Lower leg skin (tissue), 4 donors: ENCODE measurements at regions not wholly inside any gene's neighbourhood (a gene's known extent, or its start where the extent isn't known, plus 50 kb on each side); places are given as distances from the start of the nearest gene placed in this dataset.
"Not testable (repeated sequence)": the region's sequence is repeated elsewhere in the genome, so short reads cannot be mapped to it uniquely, and the experiment has no call there.

Source experiments
- DNase-seq, 2 donors: peaks; one replicate each; pipeline ENCODE4 v3.0.0-alpha.2; 2019; ENCODE audit warnings: low spot score in 2 of 2
- H3K4me3 ChIP-seq: fragments of 200-600 bp; sonication (generic); 2 replicates; pipeline ENCODE4 v1.5.1; 2017; ENCODE audit warnings: mild to moderate bottlenecking, low read depth; ENCODE audit not compliant: poor library complexity, severe bottlenecking
- POLR2A ChIP-seq, 2 donors: fragments of 450-650 bp; IDR thresholded peaks; one replicate each; pipeline ENCODE4 v1.6.1; 2016 to 2017; ENCODE audit warnings: antibody characterized with exemption in 2 of 2, mild to moderate bottlenecking in 1 of 2, moderate library complexity in 1 of 2
- WGBS, 2 donors: methylation state at CpG; one replicate each; pipeline ENCODE4 v1.1.5; 2018; 5-methylcytosine and 5-hydroxymethylcytosine counted together
- intact Hi-C: fragments of 100-400 bp; cut with DNase I; formaldehyde crosslinking; loops from one replicate; pipeline ENCODE4 v1.15.0; 2023; ENCODE audit warnings: low total_unique reads
- TF ChIP-seq, protein P1 (sequence below), 3 donors: fragments of 450-650 bp; IDR thresholded peaks; one replicate each; pipeline ENCODE4 v1.5.1; 2016; ENCODE audit warnings: antibody characterized with exemption in 3 of 3, mild to moderate bottlenecking in 3 of 3, moderate library complexity in 2 of 3

DNA sequence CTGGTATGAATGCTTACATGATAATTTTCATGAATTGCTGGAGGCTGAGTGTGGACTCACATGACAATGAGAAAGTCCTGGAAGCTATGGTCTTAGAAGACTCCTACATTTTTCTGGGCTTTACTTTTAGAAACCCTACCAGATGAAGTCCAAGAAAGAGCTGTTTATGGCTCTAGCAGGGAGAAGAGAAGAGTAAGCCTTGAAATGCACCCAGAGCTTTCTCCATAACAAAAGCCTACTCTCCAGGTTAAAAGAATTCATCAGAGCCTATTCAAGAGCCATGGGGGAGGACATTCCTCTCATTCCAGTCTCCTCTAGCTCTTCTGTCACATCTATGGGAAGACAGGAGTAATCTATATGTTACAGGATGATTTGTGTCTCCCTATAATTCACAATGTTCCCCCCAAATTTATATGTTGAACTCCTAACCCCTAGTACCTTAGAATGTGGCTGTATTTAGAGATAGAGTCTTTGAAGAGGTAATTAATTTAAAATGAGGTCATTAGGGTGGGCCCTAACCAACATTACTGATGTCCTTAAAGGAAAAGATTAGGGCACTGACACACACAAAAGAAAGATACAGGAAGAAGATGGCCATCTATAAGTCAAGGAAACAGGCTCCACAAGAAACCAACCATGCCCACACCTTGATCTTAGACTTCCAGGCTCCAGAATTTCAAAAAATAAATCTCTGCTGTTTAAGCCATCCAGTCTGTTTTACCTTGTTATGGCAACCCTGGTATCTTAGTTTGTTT, 193.8 kb upstream of the PTER start:
- intact Hi-C loops: no loop called here
- no peak for DNase-seq
- H3K4me3 ChIP-seq: no peak overlapping the region
- TF ChIP-seq POLR2A (IDR thresholded peaks at IDR 0.05): no peak
- TF ChIP-seq, protein P1, sequence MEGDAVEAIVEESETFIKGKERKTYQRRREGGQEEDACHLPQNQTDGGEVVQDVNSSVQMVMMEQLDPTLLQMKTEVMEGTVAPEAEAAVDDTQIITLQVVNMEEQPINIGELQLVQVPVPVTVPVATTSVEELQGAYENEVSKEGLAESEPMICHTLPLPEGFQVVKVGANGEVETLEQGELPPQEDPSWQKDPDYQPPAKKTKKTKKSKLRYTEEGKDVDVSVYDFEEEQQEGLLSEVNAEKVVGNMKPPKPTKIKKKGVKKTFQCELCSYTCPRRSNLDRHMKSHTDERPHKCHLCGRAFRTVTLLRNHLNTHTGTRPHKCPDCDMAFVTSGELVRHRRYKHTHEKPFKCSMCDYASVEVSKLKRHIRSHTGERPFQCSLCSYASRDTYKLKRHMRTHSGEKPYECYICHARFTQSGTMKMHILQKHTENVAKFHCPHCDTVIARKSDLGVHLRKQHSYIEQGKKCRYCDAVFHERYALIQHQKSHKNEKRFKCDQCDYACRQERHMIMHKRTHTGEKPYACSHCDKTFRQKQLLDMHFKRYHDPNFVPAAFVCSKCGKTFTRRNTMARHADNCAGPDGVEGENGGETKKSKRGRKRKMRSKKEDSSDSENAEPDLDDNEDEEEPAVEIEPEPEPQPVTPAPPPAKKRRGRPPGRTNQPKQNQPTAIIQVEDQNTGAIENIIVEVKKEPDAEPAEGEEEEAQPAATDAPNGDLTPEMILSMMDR (IDR thresholded peaks at IDR 0.05): no peak

- 80 to 85% methylated on average over 7 of the region's 7 CpGs for WGBS, 2 donors
- intact Hi-C loops, H3K4me3 ChIP-seq, DNase-seq: not testable (repeated sequence)
Observed at GRCh38 chr10:16250136-16250535, 186.7 kb upstream of the PTER start.

DNA sequence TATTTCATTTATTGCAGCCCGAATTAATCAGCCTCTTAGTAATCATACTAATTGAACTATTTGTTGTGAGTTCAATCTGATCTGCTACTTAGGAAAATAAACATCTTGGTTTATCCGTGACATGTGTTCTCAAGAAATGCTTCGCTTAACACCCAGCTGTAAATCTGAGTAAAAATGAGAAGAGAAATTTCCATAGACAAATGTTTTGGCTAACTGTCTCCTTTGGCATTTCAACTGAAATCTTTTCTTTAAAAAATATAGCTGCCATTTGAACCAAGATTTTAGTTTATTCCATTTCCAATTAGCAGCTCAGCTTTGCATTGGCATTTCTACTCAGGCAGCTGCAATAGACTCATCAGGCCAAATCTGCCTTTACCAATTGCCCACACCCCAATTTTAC, 180.5 kb upstream of the PTER start:
- TF ChIP-seq, protein P1 (IDR thresholded peaks at IDR 0.05): no peak
- no peak for TF ChIP-seq POLR2A (IDR thresholded peaks at IDR 0.05)
- WGBS, 2 donors: 63 to 65% methylated on average over 3 of the region's 3 CpGs
- intact Hi-C loops: no loop called here
- no peak overlapping the region for H3K4me3 ChIP-seq
- no peak for DNase-seq

DNA sequence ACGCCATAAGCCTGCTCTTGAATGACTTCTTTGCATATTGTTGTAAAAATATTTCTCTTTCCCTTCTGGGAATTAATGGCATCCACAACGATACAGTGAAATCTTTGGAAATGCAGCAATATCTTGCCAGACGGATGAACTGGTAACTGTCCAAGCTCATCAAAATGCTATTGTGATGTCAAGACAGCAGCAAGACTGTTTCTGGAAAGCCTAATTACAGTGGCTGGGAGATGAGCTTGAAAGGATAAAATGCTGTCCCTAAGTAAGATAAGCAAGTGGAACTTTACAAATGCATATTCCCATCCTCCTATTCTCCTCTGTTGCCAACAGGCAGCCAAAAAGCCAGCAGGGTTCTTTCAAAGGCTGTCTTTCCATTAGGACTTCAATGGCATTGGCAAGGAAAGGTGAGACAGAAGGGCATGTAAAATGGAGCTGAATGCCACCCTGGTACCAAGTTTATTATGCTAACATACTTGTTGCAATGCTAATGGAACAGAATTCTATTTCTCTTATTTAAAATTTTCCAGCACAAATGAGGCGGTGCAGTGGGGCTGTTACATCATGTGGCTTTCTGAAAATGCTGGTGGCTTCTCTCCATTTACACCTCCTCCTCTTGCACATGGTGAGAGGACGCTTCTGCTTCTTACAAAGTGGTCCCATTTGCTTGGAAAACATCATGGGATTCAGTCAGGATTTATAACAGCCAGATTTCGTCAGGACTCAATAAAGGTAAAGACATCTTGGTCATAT, 178.3 kb upstream of the PTER start:
- 63 to 73% methylated on average over 6 of the region's 6 CpGs for WGBS, 2 donors

GRCh38 chr10:16259726-16260125, 177.1 kb upstream of the PTER start:
- intact Hi-C loops: no loop called here
- 50 to 61% methylated on average over 1 of the region's 1 CpG for WGBS, 2 donors
- no peak for DNase-seq
- H3K4me3 ChIP-seq: no peak overlapping the region
- TF ChIP-seq, protein P1 (IDR thresholded peaks at IDR 0.05): no peak
- no peak for TF ChIP-seq POLR2A (IDR thresholded peaks at IDR 0.05)

More for the DNA sequence above, 178.3 kb upstream of the PTER start:
- DNase-seq: no peak
- no peak for TF ChIP-seq POLR2A (IDR thresholded peaks at IDR 0.05)
- TF ChIP-seq, protein P1 (IDR thresholded peaks at IDR 0.05): no peak
- intact Hi-C loops: no loop called here
- no peak overlapping the region for H3K4me3 ChIP-seq

DNA sequence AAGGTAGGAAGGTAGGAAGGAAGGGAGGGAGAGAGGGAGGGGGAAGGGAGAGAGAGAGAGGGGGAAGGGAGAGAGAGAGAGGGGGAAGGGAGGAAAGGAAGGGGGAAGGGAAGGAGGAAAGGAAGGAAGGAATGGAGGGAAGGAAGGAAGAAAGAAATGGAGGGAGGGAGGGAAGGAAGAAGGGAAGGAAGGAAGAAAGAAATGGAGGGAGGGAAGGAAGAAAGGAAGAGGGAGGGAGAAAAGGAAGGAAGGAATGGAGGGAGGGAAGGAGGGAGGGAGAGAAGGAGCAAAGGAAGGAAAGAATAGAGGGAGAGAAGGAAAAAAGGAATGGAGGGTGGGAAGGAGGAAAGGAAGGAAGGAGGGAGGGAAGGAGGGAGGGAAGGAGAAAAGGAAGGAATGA, 176.4 kb upstream of the PTER start:
- no peak overlapping the region for H3K4me3 ChIP-seq
- DNase-seq: no peak
- TF ChIP-seq, protein P1 (IDR thresholded peaks at IDR 0.05): no peak
- no peak for TF ChIP-seq POLR2A (IDR thresholded peaks at IDR 0.05)
- intact Hi-C loops: no loop called here
